GM19324 (cell line): ENCODE measurements at regions not wholly inside any gene's neighbourhood (a gene's known extent, or its start where the extent isn't known, plus 50 kb on each side); places are given as distances from the start of the nearest gene placed in this dataset.

Experiments used
- ATAC-seq: cut with Tn5 transposase; IDR thresholded peaks from one replicate; pipeline ENCODE4 v1.9.1; 2021; ENCODE audit warnings: mild to moderate bottlenecking, moderate library complexity; ENCODE audit not compliant: unreplicated experiment, low FRiP score

GRCh38 chr3:193754719-193755118, 161.7 kb downstream of the OPA1 start:
- ATAC-seq = no peak

DNA sequence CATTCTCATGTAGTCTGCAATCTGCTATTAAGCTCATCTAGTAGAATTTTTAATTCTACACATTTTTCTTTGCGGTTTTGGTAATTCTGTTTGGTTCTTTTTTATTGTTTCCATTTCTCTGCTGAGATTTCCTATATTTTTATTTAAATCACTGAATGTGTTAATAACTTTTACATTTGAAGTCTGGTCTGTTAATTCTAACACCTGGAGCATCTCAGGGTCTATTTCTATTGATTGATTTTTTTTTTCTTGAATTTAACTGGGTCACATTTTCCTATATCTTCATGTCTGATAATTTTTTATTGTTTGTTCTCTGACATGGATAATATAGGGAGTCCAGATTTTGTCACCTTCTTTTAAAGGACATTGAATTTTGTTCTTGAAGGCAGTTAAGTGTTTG, 163.5 kb downstream of the OPA1 start:
- no peak for ATAC-seq

- ATAC-seq = no peak
Measured at GRCh38 chr3:193757457-193757856, 164.4 kb downstream of the OPA1 start.

GRCh38 chr3:193761969-193762368, 169.0 kb downstream of the OPA1 start:
- ATAC-seq = no peak

GRCh38 chr3:193762657-193763056, 169.6 kb downstream of the OPA1 start:
- no peak for ATAC-seq

DNA sequence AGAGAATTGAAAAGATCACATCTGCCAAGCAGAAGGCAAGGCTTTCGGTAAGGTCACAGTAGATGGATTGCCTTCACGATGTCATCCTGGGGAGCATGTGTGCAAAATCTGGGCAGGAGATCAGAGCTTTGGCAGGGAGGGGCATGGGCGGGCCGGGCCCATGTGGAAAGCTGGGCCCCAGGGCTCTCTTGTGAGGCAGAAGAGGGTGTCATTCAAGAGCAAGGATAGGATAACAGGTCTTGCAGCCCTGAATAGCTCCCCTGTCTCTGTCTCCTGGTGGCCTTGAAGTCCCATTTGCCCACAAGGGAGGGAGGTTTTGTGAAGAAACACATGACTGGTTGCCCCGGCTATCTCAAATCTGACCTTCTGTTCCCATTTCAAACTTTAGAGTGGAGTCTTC, 172.0 kb downstream of the OPA1 start:
- no peak for ATAC-seq

DNA sequence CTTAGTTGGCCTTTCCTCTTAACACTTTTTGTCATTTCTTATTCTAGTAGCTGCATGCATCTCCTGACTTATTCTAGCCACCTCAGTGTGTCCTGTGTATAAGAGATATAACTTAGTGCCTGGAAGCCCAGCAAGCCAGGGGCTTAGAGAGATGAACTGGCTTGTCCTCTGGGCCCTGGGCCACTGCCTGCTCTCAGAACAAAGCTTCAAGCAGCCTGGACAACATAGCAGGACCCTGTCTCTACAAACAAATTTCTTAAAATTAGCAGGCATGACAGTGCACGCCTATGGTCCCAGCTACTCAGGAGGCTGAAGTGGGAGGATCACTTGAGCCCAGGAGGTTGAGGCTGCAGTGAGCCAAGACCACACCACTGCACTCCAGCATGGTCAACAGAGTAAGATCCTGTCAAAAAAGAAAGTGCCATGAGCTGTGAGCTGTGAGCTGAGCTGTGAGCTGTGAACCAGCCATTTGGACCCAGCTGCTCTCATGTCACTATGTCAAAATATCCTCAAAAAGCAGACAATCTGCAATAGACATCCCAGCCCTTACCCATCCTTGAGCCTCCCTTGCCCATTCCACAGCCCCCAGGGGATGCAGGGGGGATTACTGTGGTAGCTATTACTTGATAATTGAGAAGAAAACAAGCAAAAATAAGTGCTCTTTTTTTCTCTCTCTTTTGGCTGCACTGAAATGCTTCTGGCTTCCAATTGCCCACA, 174.5 kb downstream of the OPA1 start:
- ATAC-seq = no peak

GRCh38 chr3:193768070-193768394, 175.0 kb downstream of the OPA1 start:
- no peak for ATAC-seq

DNA sequence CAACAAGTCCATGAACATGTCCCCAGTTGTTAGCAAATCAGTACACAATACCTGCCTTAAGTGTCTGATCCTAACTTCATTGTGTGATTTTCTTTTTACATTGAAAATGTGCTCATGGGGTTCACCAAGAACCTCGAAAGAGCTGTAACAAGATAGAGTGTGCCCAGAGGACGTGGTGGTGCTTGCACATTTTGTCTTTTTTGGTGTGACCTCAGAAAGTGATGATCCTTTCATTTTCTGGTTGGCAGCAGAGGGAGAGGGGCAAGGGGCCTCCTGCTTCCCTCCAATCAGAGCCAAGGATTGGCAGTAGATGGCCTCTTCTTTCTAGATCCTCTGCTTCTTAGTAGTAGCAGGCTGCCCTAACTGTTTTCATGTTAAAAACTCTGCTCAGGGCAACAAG, 176.4 kb downstream of the OPA1 start:
- ATAC-seq = no peak

DNA sequence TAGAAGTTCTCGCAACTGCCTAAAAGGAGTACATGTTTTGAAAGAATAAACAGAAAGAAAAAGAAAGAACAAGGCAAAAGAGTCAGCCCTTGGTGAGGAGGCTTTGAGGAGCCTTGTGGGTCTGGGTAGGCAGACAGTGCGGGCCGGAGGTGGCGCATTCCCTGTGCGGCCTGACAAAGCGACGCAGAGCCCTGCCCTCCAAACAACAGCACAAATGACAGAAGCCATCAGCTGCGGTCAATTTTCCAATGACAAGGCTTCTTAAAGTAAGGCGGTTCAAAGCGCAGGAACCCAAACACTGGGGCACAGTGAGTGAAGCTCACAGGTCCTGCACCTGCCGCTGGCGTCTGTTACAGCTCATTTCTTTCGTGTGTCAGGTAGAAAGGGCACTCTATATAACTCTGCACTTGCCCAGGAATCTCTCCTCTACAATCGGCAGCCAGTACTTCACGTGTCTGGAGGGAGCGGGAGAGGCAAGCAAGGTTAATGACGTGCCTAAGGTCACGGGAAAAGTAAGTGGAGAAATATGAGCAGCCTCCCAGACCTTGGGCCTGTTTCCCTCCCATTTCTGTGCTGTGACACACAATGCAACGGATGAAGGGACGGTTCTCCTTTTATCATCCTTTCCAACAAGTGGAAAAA, 178.1 kb downstream of the OPA1 start:
- no peak for ATAC-seq

DNA sequence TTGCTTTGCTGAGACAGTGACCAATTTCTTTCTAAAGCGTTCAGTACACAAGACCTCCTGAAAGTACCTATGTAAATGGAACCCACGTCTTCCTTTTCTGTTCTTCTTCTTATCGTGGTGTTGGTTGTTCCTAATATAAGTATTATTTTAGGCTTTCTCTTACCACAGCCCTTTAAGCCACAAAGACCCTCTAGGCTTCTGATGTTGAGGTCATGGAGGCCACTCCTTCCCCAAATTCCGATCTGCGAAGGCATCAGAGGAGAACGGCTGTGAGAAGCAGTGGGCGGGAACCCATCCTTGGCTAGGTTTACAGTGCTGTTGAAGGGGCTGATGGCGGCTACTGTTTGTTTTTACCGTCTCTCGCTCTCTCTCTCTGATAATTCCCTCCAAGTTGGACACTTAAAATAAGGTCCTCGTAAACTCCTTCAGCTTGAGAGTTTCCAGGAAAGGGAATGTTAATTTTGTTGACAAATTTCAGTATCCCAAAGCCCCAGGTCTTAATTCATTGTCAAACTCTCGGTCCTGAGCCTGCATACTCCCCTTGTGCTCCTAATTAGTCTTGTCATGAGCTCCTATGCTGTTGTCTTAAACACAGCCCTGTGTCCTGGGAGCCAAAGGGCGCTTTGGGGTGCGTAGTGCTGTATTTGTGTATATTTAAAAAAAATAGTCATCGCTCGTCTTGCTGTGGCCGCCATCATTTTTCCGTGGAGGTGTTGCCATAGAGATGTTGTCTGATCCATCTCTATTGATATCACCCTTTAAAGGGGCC, 178.8 kb downstream of the OPA1 start:
- no peak for ATAC-seq

DNA sequence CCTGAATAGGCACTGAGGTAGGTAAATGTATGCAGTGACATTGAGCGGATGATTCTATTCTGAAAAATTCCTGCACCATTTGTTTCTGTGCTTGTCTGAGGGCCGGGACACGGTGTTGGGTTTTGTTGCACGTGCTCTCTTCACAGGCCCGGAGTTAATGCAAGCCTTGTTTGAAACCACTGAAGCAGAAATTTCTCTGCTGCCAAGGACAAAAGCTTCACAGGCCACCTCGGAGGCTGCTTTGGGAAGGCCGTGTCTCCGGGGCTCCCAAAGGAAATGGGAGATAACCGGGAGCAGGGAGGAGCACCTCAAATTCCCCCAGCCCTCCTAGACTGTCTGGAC, 179.4 kb downstream of the OPA1 start:
- no peak for ATAC-seq

GRCh38 chr3:193773266-193774220, 180.5 kb downstream of the OPA1 start:
- no peak for ATAC-seq

DNA sequence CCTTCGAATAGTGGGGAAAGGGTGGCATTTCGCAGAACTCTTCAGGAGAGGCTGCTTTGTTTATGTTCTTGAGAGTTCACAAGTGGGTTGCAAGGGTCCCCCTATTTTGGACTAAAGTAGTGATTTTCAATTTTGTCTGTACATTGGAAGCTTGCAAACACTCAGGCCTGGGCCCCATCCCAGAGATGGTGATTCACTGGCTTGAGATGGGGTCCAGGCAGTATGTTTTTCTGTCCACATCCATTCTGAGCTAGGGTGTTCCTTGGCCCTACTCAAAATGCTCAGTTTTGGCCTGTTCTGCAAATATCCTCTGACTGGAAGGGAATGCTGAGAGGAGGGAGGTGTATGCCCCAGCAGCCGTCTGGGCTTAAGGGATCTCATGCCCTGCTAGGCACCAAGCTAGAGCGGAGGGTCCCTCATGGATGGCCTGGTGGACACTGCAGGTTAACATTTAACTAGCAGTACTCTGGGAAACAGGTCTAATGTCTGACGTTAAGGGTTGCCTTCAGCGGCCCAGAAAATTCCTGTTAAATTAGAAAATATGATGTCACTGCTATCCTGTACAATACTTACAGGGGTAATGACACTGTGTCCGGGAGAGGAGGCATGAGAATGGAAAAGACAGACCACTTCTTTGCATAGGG, 181.4 kb downstream of the OPA1 start:
- no peak for ATAC-seq

DNA sequence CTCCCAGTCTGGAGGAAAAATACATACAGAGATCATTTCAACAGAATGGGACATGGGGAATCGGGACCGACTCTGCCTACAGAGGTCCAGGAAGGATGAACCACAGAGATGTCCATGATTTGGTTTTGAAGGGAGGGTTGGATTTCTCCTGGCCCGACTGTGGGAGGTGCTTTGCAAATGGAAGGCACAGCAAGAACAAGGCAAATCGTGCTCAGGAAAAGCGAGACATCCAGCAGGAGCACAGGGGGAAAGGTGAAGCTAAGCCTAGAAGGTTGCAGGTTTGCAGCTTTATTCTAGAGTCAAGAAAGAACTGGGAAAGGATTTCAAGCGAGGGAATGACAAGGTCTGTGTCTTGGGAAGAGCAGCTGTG, 181.9 kb downstream of the OPA1 start:
- no peak for ATAC-seq

DNA sequence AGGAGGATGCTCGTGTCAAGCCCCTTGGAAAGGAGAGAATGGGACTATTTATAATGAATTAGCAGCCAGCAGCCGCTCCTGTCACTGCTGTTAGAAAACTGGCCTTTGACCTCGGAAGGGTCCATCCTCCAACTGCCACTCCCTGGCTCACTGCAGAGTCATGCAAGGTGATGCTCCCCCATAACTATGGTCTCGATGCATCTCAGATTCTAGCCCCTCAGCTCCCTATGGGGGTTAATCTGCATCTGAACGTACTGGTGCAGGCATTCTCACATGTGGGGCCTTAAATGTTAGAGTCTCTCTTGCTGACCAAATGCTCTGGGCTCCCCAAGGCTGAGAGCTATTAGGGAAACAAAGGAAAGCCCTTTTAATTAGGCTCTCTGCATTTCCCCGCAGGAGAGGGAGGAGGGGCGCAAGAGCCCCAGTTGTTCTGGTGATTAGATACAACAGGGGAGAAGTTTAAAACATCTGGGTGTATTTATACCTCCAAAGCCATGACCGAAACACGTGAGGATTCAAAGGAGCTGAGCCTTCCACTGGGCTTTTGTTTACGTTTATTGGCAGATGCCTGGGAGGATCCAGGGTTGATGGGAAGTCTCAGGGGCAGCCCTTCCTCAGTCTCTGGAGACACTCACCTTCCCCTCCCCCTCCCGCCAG, 182.5 kb downstream of the OPA1 start:
- no peak for ATAC-seq

DNA sequence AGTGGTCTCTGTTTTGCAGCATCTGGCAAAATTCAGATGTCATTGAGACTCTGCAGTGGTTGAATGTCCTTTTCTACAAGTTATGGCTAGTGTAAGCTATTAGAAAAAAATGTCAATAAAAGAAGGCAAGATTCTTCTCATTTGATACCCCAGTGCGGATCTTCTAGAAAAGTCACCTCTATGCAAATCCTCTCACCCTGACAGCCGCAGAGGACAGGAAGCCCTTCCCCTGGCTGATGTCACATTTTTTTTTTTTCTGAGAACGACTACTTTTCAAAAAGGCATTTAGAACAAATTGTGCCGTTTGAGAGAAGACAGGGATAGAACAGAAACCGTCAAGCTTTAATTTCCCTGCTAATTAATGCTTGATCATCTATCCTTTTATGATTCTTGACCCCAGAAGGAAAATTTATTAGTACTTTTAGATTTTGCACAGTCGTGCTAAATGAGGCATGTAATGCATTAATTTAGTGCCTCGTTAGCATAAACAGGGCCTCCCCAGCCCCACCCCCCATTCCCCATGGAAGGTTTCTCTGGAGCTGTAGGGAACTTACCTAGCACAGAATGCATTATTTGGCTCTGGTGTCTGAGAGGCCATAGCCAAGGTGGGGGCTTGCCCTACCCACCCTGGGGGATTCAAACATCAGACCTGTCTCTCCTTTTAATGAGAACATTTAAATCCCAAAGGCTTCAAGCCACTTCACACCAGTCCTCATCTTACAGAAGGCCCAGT, 183.8 kb downstream of the OPA1 start:
- no peak for ATAC-seq

DNA sequence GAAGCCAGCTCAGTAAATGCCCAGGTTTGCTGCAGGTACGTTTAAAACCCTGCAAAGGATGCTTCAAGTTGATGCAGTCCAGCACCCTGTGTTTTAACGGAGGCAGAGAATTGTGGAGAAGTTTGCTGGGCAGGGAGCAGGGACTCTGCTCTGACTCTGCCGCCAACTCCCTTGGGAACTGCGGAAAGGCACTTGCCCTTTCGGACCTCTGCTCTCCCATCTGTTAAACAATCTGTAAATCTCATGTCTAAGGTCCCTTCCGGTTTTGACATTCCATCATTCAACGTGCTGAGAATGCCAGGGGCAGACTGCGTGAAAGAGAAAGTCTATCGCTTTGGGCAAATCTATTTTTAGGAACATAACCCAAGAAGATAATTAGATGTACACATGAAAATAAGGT, 184.5 kb downstream of the OPA1 start:
- ATAC-seq = no peak

- no peak for ATAC-seq
Measured at GRCh38 chr3:193778676-193779075, 185.7 kb downstream of the OPA1 start.
